Transverse colon (tissue), 4 donors: ENCODE measurements at regions not wholly inside any gene's neighbourhood (a gene's known extent, or its start where the extent isn't known, plus 50 kb on each side); places are given as distances from the start of the nearest gene placed in this dataset.

Source experiments
- DNase-seq: peaks from one replicate; pipeline ENCODE4 v3.0.0-alpha.2; 2019
- H3K27ac ChIP-seq, 4 donors: fragments of 200-600 bp; sonication (generic); 2 replicates each; pipeline ENCODE4 v1.5.1; 2016 to 2018; ENCODE audit warnings: inconsistent platforms in 4 of 4
- H3K27me3 ChIP-seq: fragments of 200-600 bp; sonication (generic); 2 replicates; pipeline ENCODE4 v1.5.1; 2017; ENCODE audit warnings: inconsistent platforms
- H3K36me3 ChIP-seq, 4 donors: fragments of 200-600 bp; sonication (generic); 2 replicates each; pipeline ENCODE4 v1.5.1; 2017 to 2019; ENCODE audit warnings: inconsistent platforms in 4 of 4
- H3K4me1 ChIP-seq, 4 donors: fragments of 200-600 bp; sonication (generic); 2 replicates each; pipeline ENCODE4 v1.5.1; 2017 to 2020; ENCODE audit warnings: inconsistent platforms in 4 of 4
- H3K4me3 ChIP-seq, 4 donors: fragments of 200-600 bp; sonication (generic); 1 replicate in 1 of 4; 2 replicates in 3 of 4; pipeline versions ENCODE4 v1.5.1 to v1.6.1; 2017 to 2019; ENCODE audit warnings: inconsistent platforms in 4 of 4
- H3K9me3 ChIP-seq, 2 donors: fragments of 200-600 bp; sonication (generic); 2 replicates each; pipeline ENCODE4 v1.5.1; 2017 to 2019; ENCODE audit warnings: inconsistent platforms in 2 of 2
- EP300 ChIP-seq: sonication (generic); formaldehyde crosslinking; IDR thresholded peaks from one replicate; pipeline ENCODE4 v1.6.1; 2017; ENCODE audit warnings: antibody characterized with exemption, low read depth
- POLR2A ChIP-seq: fragments of 450-650 bp; IDR thresholded peaks from one replicate; pipeline ENCODE4 v1.6.1; 2016; ENCODE audit warnings: antibody characterized with exemption, mild to moderate bottlenecking, moderate library complexity
- POLR2AphosphoS5 ChIP-seq, 3 donors: sonication (generic); formaldehyde crosslinking; IDR thresholded peaks; one replicate each; pipeline ENCODE4 v1.6.1; 2016; ENCODE audit warnings: antibody characterized with exemption in 3 of 3
- WGBS, 2 donors: methylation state at CpG; one replicate each; pipeline ENCODE4 v1.1.5; 2018; ENCODE audit warnings: low coverage in 1 of 2; 5-methylcytosine and 5-hydroxymethylcytosine counted together
- in situ Hi-C, 4 donors: fragments of 200-750 bp; cut with MboI; loops; one replicate each; pipeline versions ENCODE4 v1.15.0 to v1.15.1; 2017; ENCODE audit warnings: low sequenced_read_pairs in 3 of 4, low pct_ligation_motif_present in 1 of 4, low pct_unique_long_range_greater_than_20kb in 1 of 4
- intact Hi-C: fragments of 100-400 bp; cut with DNase I; formaldehyde crosslinking; loops from one replicate; pipeline ENCODE4 v1.15.1; 2023; ENCODE audit warnings: low total_unique reads
- TF ChIP-seq, protein P1 (sequence below), 5 experiments: fragments of 200-600 bp in 3 of 5; fragments of 450-650 bp in 2 of 5; sonication (generic) in 3 of 5; IDR thresholded peaks; 1 replicate in 2 of 5; 2 replicates in 3 of 5; pipeline ENCODE4 v1.5.1; 2016 to 2017; ENCODE audit warnings: antibody characterized with exemption in 5 of 5, inconsistent platforms in 3 of 5, mild to moderate bottlenecking in 2 of 5, moderate library complexity in 1 of 5

DNA sequence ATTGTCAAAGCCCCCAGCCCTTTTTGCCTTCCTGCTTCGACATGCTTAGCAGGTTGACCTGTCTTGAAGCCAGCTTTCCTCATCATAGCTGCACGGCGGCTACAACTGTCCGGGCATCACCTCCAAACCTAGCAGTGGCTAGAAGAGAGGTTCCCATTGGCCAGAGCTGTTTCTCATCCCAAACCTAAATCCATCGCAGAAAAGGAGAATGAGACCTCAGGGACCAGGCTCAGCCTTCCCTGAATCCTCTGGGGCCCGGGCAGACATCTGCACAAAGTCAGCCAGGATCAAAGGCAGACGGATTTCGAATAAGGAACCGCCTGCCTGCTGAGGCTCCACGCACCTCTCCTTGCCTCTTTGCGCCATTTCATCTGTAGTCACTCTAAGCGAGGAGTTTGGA is 101.7 kb upstream of the SLC66A3 start:
- in situ Hi-C loops, result no loop called here
- no peak for TF ChIP-seq POLR2A
- no peak for TF ChIP-seq POLR2AphosphoS5 (IDR thresholded peaks at IDR 0.05)
- TF ChIP-seq, protein P1, sequence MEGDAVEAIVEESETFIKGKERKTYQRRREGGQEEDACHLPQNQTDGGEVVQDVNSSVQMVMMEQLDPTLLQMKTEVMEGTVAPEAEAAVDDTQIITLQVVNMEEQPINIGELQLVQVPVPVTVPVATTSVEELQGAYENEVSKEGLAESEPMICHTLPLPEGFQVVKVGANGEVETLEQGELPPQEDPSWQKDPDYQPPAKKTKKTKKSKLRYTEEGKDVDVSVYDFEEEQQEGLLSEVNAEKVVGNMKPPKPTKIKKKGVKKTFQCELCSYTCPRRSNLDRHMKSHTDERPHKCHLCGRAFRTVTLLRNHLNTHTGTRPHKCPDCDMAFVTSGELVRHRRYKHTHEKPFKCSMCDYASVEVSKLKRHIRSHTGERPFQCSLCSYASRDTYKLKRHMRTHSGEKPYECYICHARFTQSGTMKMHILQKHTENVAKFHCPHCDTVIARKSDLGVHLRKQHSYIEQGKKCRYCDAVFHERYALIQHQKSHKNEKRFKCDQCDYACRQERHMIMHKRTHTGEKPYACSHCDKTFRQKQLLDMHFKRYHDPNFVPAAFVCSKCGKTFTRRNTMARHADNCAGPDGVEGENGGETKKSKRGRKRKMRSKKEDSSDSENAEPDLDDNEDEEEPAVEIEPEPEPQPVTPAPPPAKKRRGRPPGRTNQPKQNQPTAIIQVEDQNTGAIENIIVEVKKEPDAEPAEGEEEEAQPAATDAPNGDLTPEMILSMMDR (IDR thresholded peaks at IDR 0.05), result no peak
- TF ChIP-seq EP300, result no peak
- Histone ChIP-seq H3K9me3 (no peaks in the 10 kb centered on the region), H3K36me3 (no peaks in the 10 kb centered on the region), H3K4me1 (no peaks in the 10 kb centered on the region), H3K27ac (no peak overlapping the region), H3K27me3 (peaks cover 8% of the 10 kb centered on the region), H3K4me3 (no peak overlapping the region)
- intact Hi-C loops, result no loop called here
- DNase-seq, result no peak
- WGBS, 2 donors, result 93 to 100% methylated on average over 1 to 12 of the region's 12 CpGs

DNA sequence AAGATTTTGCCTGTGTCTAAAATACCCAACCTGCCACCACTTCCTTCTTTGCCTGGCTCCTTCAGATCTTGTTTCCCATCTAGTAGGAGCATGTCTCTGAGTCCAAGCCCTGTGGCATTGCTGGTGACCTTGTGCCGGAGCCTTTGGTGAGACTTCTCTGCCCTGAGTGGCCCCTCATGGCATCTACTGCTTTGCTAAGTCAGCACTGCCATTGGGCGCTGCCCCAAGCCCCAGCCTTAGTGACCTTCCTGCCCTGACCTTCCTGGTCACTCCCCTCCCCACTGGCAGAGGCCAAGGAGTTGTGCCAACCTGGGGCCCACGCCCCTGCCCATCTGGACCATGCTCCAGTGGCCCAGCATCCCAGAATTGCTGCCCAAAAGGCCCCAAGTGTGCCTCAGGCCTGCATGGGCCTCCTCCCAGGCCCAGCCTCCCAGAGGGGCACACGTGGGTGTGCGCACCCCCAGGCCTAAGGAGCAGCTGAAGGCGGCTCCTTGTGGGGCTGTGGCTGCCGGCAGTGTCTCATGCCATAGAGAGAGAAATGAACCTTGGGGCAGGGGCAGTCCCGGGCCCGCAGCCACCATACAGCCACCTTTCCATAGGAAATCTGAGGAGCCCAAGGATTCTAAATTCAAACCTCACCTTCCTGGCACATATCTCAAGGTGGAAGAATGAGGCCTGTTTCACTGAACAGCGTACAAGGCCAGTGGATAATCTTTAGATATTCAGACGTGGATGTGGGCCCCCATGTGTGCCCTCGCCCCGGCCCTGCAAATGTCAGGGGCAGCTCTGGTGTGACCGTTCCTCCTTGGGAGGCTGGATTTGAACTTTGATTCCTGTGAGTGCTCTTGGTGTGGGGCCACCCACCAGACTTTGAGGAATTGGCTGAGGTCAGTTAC is 100.2 kb upstream of the SLC66A3 start:
- Histone ChIP-seq H3K4me3 (no peak overlapping the region), H3K36me3 (no peaks in the 10 kb centered on the region), H3K27me3 (peaks cover 10% of the 10 kb centered on the region), H3K9me3 (peaks cover under 1 to 2% of the 10 kb centered on the region in 2 donors), H3K4me1 (no peaks in the 10 kb centered on the region), H3K27ac (no peak overlapping the region)
- no peak for DNase-seq
- WGBS, 2 donors, result 88% methylated on average over 11 of the region's 14 CpGs; no CpG with 5 or more reads in 1 of the 2 donors
- in situ Hi-C loops (no loop called here), intact Hi-C loops (no loop called here)
- TF ChIP-seq EP300, result no peak
- TF ChIP-seq, protein P1 (IDR thresholded peaks at IDR 0.05), result no peak
- TF ChIP-seq POLR2A, result no peak
- TF ChIP-seq POLR2AphosphoS5 (IDR thresholded peaks at IDR 0.05), result no peak

DNA sequence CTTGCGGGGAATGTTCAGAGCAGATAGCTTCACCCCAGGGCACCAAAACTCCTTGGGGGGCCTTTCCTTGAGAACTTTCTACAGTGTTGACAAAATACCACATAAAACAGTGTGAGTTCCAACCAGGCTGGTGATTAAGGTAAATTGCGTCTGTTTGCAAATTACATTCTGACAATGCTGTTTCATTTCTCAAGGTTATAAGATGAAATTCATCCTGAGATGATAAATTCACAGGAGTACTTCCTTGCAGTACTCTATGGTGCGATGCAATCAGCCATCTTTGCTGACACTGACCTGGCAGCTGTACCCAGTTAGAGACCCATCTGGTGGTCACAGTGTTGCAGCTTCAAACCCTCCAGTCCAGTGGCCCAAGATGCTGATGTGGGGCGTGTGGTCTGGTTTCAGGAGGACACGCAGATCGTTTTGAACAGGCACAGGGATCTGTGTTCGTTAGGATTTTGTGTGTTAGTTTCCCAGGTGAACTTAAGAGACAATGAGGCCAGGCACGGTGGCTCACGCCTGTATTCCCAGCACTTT is 99.5 kb upstream of the SLC66A3 start:
- TF ChIP-seq EP300 (no peak), POLR2A (no peak), POLR2AphosphoS5 (IDR thresholded peaks at IDR 0.05) (no peak)
- TF ChIP-seq, protein P1 (IDR thresholded peaks at IDR 0.05), result no peak
- Histone ChIP-seq H3K27me3 (peaks cover 10% of the 10 kb centered on the region), H3K9me3 (peaks cover 7 to 9% of the 10 kb centered on the region in 2 donors), H3K4me3 (no peak overlapping the region), H3K36me3 (no peaks in the 10 kb centered on the region), H3K4me1 (no peaks in the 10 kb centered on the region), H3K27ac (no peak overlapping the region)
- no peak for DNase-seq
- intact Hi-C loops, result no loop called here
- in situ Hi-C loops, result no loop called here
- WGBS, 2 donors, result 87 to 94% methylated on average over 5 to 9 of the region's 9 CpGs

DNA sequence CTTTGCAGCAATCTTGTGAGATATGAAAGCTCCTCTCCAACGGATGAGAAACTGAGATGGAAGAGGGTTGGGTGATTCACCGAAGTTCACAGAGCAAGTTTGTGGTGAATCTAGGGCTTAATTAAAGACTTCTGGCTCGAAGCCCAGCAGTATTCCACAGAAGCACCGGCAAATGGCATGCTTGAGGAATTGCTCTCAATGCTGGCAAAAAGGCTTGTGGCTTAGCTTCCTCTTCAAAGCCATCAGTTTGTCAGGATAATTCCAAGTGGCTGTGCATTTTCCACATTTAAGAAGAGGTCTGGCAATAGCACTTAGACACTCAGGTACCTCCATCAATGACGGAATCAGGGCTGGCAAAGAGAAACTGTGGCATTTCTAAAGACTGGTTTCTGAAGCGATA is 98.7 kb upstream of the SLC66A3 start:
- no peak overlapping the region for H3K4me3 ChIP-seq
- TF ChIP-seq POLR2A, result no peak
- TF ChIP-seq EP300, result no peak
- no peak for TF ChIP-seq POLR2AphosphoS5 (IDR thresholded peaks at IDR 0.05)
- TF ChIP-seq, protein P1 (IDR thresholded peaks at IDR 0.05), result no peak
- H3K27ac ChIP-seq, result no peak overlapping the region
- H3K4me1 ChIP-seq, result no peaks in the 10 kb centered on the region
- no peak for DNase-seq
- H3K36me3 ChIP-seq, result no peaks in the 10 kb centered on the region
- in situ Hi-C loops (no loop called here), intact Hi-C loops (no loop called here)
- WGBS, 2 donors, result 44 to 45% methylated on average over 3 to 6 of the region's 6 CpGs
- H3K27me3 ChIP-seq, result peaks cover 10% of the 10 kb centered on the region
- H3K9me3 ChIP-seq, result peaks cover 11 to 12% of the 10 kb centered on the region in 2 donors
